GM06990 (cell line): ENCODE measurements at regions not wholly inside any gene's neighbourhood (a gene's known extent, or its start where the extent isn't known, plus 50 kb on each side); places are given as distances from the start of the nearest gene placed in this dataset.

Experiments used
- DNase-seq: peaks from one replicate; pipeline ENCODE4 v3.0.0-alpha.2; 2011; ENCODE audit not compliant: insufficient read length; ENCODE audit errors: extremely low read depth
- H3K27me3 ChIP-seq: replicated peaks from 2 replicates; pipeline ENCODE4 v1.6.0; 2011; ENCODE audit warnings: low read length; ENCODE audit not compliant: control insufficient read depth, insufficient read depth
- H3K36me3 ChIP-seq: 2 replicates; pipeline ENCODE4 v1.5.1; 2011; ENCODE audit warnings: low read length; ENCODE audit not compliant: control insufficient read depth, insufficient read depth
- H3K4me3 ChIP-seq: replicated peaks from 2 replicates; pipeline ENCODE4 v1.5.1; 2011; ENCODE audit warnings: low read depth, mild to moderate bottlenecking, control low read depth, low read length
- CTCF ChIP-seq: IDR thresholded peaks from 2 replicates; pipeline ENCODE4 v1.5.1; 2011; ENCODE audit warnings: low read length, control low read depth, mild to moderate bottlenecking, inconsistent platforms; ENCODE audit not compliant: insufficient read depth, poor library complexity, severe bottlenecking

- TF ChIP-seq CTCF = no peak
- no peak for DNase-seq
- Histone ChIP-seq H3K4me3 (no peak overlapping the region), H3K27me3 (no peaks in the 10 kb centered on the region), H3K36me3 (no peaks in the 10 kb centered on the region; the same call in 1 of the 2 replicates)
Observed at GRCh38 chr6:25038300-25038699, 102.5 kb upstream of the RIPOR2 start.

- Histone ChIP-seq H3K27me3 (no peaks in the 10 kb centered on the region), H3K4me3 (no peak overlapping the region), H3K36me3 (no peaks in the 10 kb centered on the region; the same call in 1 of the 2 replicates)
- DNase-seq = no peak
- no peak for TF ChIP-seq CTCF
Observed at GRCh38 chr6:25038999-25039398, 103.2 kb upstream of the RIPOR2 start.

DNA sequence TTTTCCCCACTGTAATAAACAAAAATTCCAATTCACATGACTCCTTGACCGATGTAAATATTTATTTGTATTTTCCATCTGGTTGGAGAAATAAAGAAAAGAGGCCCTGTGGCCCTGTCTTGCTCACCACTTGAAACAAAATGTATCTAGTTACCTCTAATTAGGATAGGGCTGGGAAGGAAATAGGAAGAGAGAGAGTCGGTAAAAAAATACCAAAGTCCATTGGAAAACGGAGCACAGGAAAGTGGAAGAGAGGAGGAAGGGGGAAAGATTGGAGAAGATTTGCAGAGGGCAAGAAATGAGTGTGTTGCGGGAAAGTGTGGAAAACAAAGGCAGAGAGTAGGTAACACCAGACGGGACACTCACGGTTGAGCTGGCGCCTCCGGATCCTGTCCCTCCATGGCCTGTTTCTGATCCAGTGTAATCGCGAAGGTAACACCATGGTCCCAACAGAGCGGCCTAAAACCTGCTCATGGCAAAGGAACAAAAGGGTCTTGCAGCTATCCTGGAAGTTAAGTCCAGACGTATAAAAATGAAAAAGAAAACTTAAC is 105.8 kb upstream of the RIPOR2 start:
- Histone ChIP-seq H3K4me3 (peak overlapping the region; percentile 52), H3K27me3 (no peaks in the 10 kb centered on the region), H3K36me3 (no peaks in the 10 kb centered on the region; the same call in 1 of the 2 replicates)
- no peak for TF ChIP-seq CTCF
- no peak for DNase-seq

GRCh38 chr6:25042036-25042521 is 106.3 kb upstream of the RIPOR2 start:
- TF ChIP-seq CTCF = no peak
- Histone ChIP-seq H3K4me3 (peak overlapping the region; percentile 52), H3K36me3 (no peaks in the 10 kb centered on the region; the same call in 1 of the 2 replicates), H3K27me3 (no peaks in the 10 kb centered on the region)
- peak; percentile 56 for DNase-seq

GRCh38 chr6:25042536-25042935 is 106.8 kb upstream of the RIPOR2 start:
- no peaks in the 10 kb centered on the region; the same call in 1 of the 2 replicates for H3K36me3 ChIP-seq
- peak overlapping the region; percentile 10 for H3K4me3 ChIP-seq
- DNase-seq = no peak
- no peaks in the 10 kb centered on the region for H3K27me3 ChIP-seq
- peak; percentile 40 for TF ChIP-seq CTCF
